ENCODE measurements at regions not wholly inside any gene's neighbourhood (a gene's known extent, or its start where the extent isn't known, plus 50 kb on each side); places are given as distances from the start of the nearest gene placed in this dataset.
"Not testable (repeated sequence)": the region's sequence is repeated elsewhere in the genome, so short reads cannot be mapped to it uniquely, and the experiment has no call there.

DNA sequence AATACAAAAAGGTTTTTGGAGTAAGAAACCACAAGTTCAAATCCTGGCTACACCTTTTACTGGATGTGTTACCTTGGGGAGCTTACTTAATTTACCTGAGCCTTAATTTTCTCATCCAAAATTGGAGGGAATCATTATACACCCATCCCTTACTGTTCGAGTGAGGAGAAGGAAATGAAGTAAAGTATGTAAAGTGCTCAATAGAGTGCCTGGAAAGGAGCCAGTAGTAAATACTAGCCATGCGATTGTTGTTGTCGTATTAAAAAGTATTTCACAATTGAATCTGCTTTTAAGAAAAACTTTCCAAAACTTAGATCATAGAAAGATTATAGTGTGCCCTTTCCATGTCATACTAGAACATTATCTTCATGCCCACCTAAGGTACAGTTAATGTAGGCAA, 124.5 kb downstream of the ATXN3L start:
- no peak for DNase-seq
- Histone ChIP-seq H3K36me3 (ENCODE audit: control insufficient read depth, insufficient read depth, low read length) (no peaks in the 10 kb centered on the region), H3K4me1 (ENCODE audit: control insufficient read depth, insufficient read depth, low read length, poor library complexity, severe bottlenecking) (no peaks in the 10 kb centered on the region), H3K4me3 (ENCODE audit: low read depth, low read length) (no peak overlapping the region), H3K27me3 (ENCODE audit: control insufficient read depth, insufficient read depth, low read length) (no peaks in the 10 kb centered on the region), H3K27ac (ENCODE audit: insufficient read depth, low read length, poor library complexity, severe bottlenecking) (no peak overlapping the region), H3K9me3 (ENCODE audit: control insufficient read depth in 2 of 2, low read length in 2 of 2) (no peaks in the 10 kb centered on the region)
- ATAC-seq (ENCODE audit: low read depth in 2 of 2), result no peak
- H3K27me3 Mint-ChIP-seq, result no peaks in the 10 kb centered on the region
- H3K27ac Mint-ChIP-seq, result no peak overlapping the region
- H3K4me1 Mint-ChIP-seq, result peaks cover 0 to 9% (median 4%) of the 10 kb centered on the region in 4 donors
- H3K4me3 Mint-ChIP-seq, result no peak overlapping the region
- peaks cover 0 to 1% (median 0%) of the 10 kb centered on the region in 7 donors for H3K9me3 Mint-ChIP-seq
- H3K36me3 Mint-ChIP-seq, result no peaks in the 10 kb centered on the region

DNA sequence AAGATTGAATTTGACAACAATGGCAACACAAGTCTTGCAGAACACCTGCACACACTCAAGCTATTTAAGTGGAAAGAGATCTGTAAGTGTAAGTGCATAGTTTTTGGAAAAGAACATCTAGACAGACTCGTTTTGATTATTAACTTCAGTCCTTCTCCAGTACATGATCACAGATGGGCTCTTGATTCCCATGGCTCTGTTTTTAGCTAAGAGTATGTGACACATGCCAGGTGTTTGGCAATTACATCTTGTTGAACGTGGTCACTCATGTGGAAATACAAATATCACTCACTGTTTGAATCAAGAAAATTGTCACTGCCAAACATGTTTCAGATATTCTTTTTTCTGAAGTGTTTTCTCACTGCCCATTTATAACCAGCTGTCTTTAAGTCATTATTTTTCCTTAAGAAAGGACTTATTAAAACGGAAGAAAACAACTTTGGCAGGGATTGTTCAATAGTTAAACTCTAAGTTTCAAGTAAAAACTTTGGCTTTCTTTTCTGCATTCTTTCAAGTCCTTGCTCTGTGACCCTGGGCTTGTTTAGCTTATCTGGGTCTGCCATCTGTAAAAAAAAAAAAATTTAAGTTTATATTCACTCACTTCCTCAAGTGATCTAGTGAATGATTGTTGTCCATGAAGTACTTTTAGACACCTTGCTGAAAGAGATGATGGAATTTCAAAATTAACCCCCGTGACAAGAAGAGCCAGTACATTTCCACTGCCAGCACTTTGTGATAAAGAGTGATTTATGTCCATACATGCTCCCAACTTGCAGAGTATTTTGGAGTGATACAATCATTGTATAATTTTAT, 125.4 kb downstream of the ATXN3L start:
- Mint-ChIP-seq H3K9me3 (peaks cover 0 to under 1% (median 0%) of the 10 kb centered on the region in 7 donors), H3K27ac (no peak overlapping the region), H3K27me3 (no peaks in the 10 kb centered on the region), H3K4me3 (no peak overlapping the region), H3K36me3 (no peaks in the 10 kb centered on the region), H3K4me1 (peaks cover 0 to 9% (median 4%) of the 10 kb centered on the region in 4 donors)
- ATAC-seq (ENCODE audit: low read depth in 2 of 2), result no peak
- Histone ChIP-seq H3K27me3 (ENCODE audit: control insufficient read depth, insufficient read depth, low read length) (no peaks in the 10 kb centered on the region), H3K4me3 (ENCODE audit: low read depth, low read length) (no peak overlapping the region), H3K9me3 (ENCODE audit: control insufficient read depth in 2 of 2, low read length in 2 of 2) (no peaks in the 10 kb centered on the region), H3K36me3 (ENCODE audit: control insufficient read depth, insufficient read depth, low read length) (no peaks in the 10 kb centered on the region), H3K27ac (ENCODE audit: insufficient read depth, low read length, poor library complexity, severe bottlenecking) (no peak overlapping the region), H3K4me1 (ENCODE audit: control insufficient read depth, insufficient read depth, low read length, poor library complexity, severe bottlenecking) (no peaks in the 10 kb centered on the region)
- DNase-seq, result no peak

GRCh38 chrX:13190051-13190450, 129.8 kb downstream of the ATXN3L start:
- H3K27me3 Mint-ChIP-seq, result no peaks in the 10 kb centered on the region
- H3K9me3 Mint-ChIP-seq, result peaks cover 0 to 2% (median 0%) of the 10 kb centered on the region in 7 donors
- no peak overlapping the region for H3K4me3 ChIP-seq (ENCODE audit: low read depth, low read length)
- H3K27me3 ChIP-seq (ENCODE audit: control insufficient read depth, insufficient read depth, low read length), result no peaks in the 10 kb centered on the region
- H3K36me3 ChIP-seq (ENCODE audit: control insufficient read depth, insufficient read depth, low read length), result no peaks in the 10 kb centered on the region
- H3K27ac ChIP-seq (ENCODE audit: insufficient read depth, low read length, poor library complexity, severe bottlenecking), result no peak overlapping the region
- H3K9me3 ChIP-seq (ENCODE audit: control insufficient read depth in 2 of 2, low read length in 2 of 2), result no peaks in the 10 kb centered on the region
- no peak for ATAC-seq (ENCODE audit: low read depth in 2 of 2)
- H3K4me1 ChIP-seq (ENCODE audit: control insufficient read depth, insufficient read depth, low read length, poor library complexity, severe bottlenecking), result no peaks in the 10 kb centered on the region
- no peak for DNase-seq
- H3K4me3 Mint-ChIP-seq, result no peak overlapping the region
- H3K4me1 Mint-ChIP-seq, result peaks cover 0 to 7% (median 2%) of the 10 kb centered on the region in 4 donors
- H3K27ac Mint-ChIP-seq, result no peak overlapping the region
- H3K36me3 Mint-ChIP-seq, result no peaks in the 10 kb centered on the region

DNA sequence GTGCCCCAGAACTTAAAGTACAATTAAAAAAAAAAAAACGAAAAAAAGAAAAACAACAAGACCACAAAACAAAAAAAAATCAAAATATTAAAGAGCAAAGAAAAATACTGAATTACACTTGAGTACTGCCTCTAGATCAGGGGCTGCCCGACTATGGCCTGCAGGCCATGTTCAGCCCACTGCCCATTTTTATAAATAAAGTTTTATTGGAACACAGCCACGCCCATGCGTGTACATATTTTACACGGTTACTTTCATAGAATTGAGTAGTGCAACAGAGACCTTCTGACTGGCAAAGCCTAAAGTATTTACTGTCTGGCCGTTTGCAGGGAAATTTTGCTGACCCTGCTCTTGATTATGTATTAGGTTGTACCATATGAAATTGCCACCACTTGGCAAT, 130.5 kb downstream of the ATXN3L start:
- Histone ChIP-seq H3K4me1 (ENCODE audit: control insufficient read depth, insufficient read depth, low read length, poor library complexity, severe bottlenecking) (no peaks in the 10 kb centered on the region), H3K4me3 (ENCODE audit: low read depth, low read length) (no peak overlapping the region), H3K27me3 (ENCODE audit: control insufficient read depth, insufficient read depth, low read length) (no peaks in the 10 kb centered on the region), H3K27ac (ENCODE audit: insufficient read depth, low read length, poor library complexity, severe bottlenecking) (no peak overlapping the region), H3K9me3 (ENCODE audit: control insufficient read depth in 2 of 2, low read length in 2 of 2) (no peaks in the 10 kb centered on the region), H3K36me3 (ENCODE audit: control insufficient read depth, insufficient read depth, low read length) (no peaks in the 10 kb centered on the region)
- Mint-ChIP-seq H3K4me1 (peaks cover 0 to 1% (median under 1%) of the 10 kb centered on the region in 4 donors), H3K27me3 (no peaks in the 10 kb centered on the region), H3K27ac (no peak overlapping the region), H3K9me3 (peaks cover 0 to 2% (median 0%) of the 10 kb centered on the region in 7 donors), H3K36me3 (no peaks in the 10 kb centered on the region), H3K4me3 (no peak overlapping the region)
- DNase-seq (no peak), ATAC-seq (ENCODE audit: low read depth in 2 of 2) (no peak)

DNA sequence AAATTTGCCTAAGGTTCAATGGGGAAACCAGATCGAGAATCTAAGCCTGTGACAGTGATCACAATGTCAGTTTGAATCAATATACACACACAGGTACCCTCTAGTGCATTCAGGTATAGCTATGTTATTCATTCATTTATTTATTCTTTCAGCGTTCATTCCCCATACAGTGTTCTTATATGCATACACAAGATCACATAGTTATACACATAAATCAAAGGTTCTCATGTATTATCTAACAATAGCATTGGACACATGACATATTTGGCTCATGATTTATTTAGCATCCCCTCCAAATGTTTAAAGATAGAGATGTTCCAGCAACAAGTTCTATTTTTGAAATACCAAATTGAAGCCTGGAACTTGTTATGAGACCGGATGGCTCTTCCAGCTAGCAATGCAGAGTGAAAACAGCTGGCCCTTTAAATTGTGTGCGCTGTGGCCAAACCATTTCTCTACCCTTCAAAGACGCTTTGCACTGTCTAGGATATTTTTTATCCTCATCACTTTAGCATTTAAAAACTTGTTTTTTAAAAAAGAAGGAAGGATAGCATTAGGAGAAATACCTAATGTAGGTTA, 131.0 kb downstream of the ATXN3L start:
- H3K4me1 Mint-ChIP-seq, result peaks cover 0 to 1% (median 0%) of the 10 kb centered on the region in 4 donors
- Histone ChIP-seq H3K4me1 (ENCODE audit: control insufficient read depth, insufficient read depth, low read length, poor library complexity, severe bottlenecking) (no peaks in the 10 kb centered on the region), H3K9me3 (ENCODE audit: control insufficient read depth in 2 of 2, low read length in 2 of 2) (no peaks in the 10 kb centered on the region), H3K27me3 (ENCODE audit: control insufficient read depth, insufficient read depth, low read length) (no peaks in the 10 kb centered on the region), H3K27ac (ENCODE audit: insufficient read depth, low read length, poor library complexity, severe bottlenecking) (no peak overlapping the region), H3K4me3 (ENCODE audit: low read depth, low read length) (no peak overlapping the region), H3K36me3 (ENCODE audit: control insufficient read depth, insufficient read depth, low read length) (no peaks in the 10 kb centered on the region)
- H3K4me3 Mint-ChIP-seq, result no peak overlapping the region
- DNase-seq (no peak), ATAC-seq (ENCODE audit: low read depth in 2 of 2) (no peak)
- no peaks in the 10 kb centered on the region for H3K36me3 Mint-ChIP-seq
- H3K27ac Mint-ChIP-seq, result no peak overlapping the region
- no peaks in the 10 kb centered on the region for H3K27me3 Mint-ChIP-seq
- peaks cover 0 to 6% (median 0%) of the 10 kb centered on the region in 7 donors for H3K9me3 Mint-ChIP-seq

GRCh38 chrX:13186643-13187042, 133.2 kb downstream of the ATXN3L start:
- not testable (repeated sequence) for H3K9me3 ChIP-seq (ENCODE audit: control insufficient read depth in 2 of 2, low read length in 2 of 2); H3K27ac Mint-ChIP-seq; H3K36me3 Mint-ChIP-seq; ATAC-seq (ENCODE audit: low read depth in 2 of 2); H3K4me1 Mint-ChIP-seq; H3K4me1 ChIP-seq (ENCODE audit: control insufficient read depth, insufficient read depth, low read length, poor library complexity, severe bottlenecking); H3K27me3 ChIP-seq (ENCODE audit: control insufficient read depth, insufficient read depth, low read length); H3K4me3 ChIP-seq (ENCODE audit: low read depth, low read length); DNase-seq; H3K27ac ChIP-seq (ENCODE audit: insufficient read depth, low read length, poor library complexity, severe bottlenecking); H3K9me3 Mint-ChIP-seq; H3K36me3 ChIP-seq (ENCODE audit: control insufficient read depth, insufficient read depth, low read length); H3K27me3 Mint-ChIP-seq; H3K4me3 Mint-ChIP-seq

DNA sequence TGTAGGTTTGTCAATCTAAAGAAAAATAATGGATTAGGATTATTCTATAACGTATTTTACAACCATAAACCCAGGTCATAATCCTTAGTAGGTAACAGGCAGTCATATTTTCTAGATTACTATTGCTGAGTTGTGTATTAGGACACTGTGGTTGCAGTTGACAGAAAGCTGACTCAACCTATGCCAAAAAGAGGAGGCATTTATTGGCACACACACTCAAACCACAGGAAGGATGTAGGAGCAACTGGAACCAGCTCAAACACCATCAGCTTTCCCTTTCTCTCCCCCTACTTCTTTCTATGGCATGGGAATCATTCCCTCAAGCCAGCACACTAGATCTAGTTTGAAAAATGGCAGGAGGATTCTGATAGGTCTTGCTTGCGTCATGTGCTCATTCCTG, 136.4 kb upstream of the FAM9C start:
- Histone ChIP-seq H3K27ac (ENCODE audit: insufficient read depth, low read length, poor library complexity, severe bottlenecking) (no peak overlapping the region), H3K27me3 (ENCODE audit: control insufficient read depth, insufficient read depth, low read length) (no peaks in the 10 kb centered on the region), H3K4me1 (ENCODE audit: control insufficient read depth, insufficient read depth, low read length, poor library complexity, severe bottlenecking) (no peaks in the 10 kb centered on the region), H3K4me3 (ENCODE audit: low read depth, low read length) (no peak overlapping the region), H3K36me3 (ENCODE audit: control insufficient read depth, insufficient read depth, low read length) (no peaks in the 10 kb centered on the region), H3K9me3 (ENCODE audit: control insufficient read depth in 2 of 2, low read length in 2 of 2) (no peaks in the 10 kb centered on the region)
- no peak overlapping the region for H3K4me3 Mint-ChIP-seq
- no peak overlapping the region for H3K27ac Mint-ChIP-seq
- peaks cover 0 to 2% (median 0%) of the 10 kb centered on the region in 4 donors for H3K4me1 Mint-ChIP-seq
- peaks cover 0 to 5% (median under 1%) of the 10 kb centered on the region in 7 donors for H3K9me3 Mint-ChIP-seq
- no peak for DNase-seq
- H3K36me3 Mint-ChIP-seq, result no peaks in the 10 kb centered on the region
- H3K27me3 Mint-ChIP-seq, result no peaks in the 10 kb centered on the region
- ATAC-seq (ENCODE audit: low read depth in 2 of 2), result no peak

GRCh38 chrX:13179586-13179985, 135.2 kb upstream of the FAM9C start:
- Mint-ChIP-seq H3K36me3 (no peaks in the 10 kb centered on the region), H3K27me3 (no peaks in the 10 kb centered on the region), H3K4me1 (peaks cover 0 to 2% (median 0%) of the 10 kb centered on the region in 4 donors), H3K9me3 (peaks cover 0 to 5% (median 0%) of the 10 kb centered on the region in 7 donors), H3K4me3 (no peak overlapping the region), H3K27ac (no peak overlapping the region)
- Histone ChIP-seq H3K27me3 (ENCODE audit: control insufficient read depth, insufficient read depth, low read length) (no peaks in the 10 kb centered on the region), H3K9me3 (ENCODE audit: control insufficient read depth in 2 of 2, low read length in 2 of 2) (no peaks in the 10 kb centered on the region), H3K36me3 (ENCODE audit: control insufficient read depth, insufficient read depth, low read length) (no peaks in the 10 kb centered on the region), H3K4me3 (ENCODE audit: low read depth, low read length) (no peak overlapping the region), H3K27ac (ENCODE audit: insufficient read depth, low read length, poor library complexity, severe bottlenecking) (no peak overlapping the region), H3K4me1 (ENCODE audit: control insufficient read depth, insufficient read depth, low read length, poor library complexity, severe bottlenecking) (no peaks in the 10 kb centered on the region)
- no peak for DNase-seq
- ATAC-seq (ENCODE audit: low read depth in 2 of 2), result no peak

Data from CD4-positive, CD25-positive, alpha-beta regulatory T cell (primary cell).